Peyer's patch (tissue), 4 donors: ENCODE measurements at regions not wholly inside any gene's neighbourhood (a gene's known extent, or its start where the extent isn't known, plus 50 kb on each side); places are given as distances from the start of the nearest gene placed in this dataset.

Experiments
- DNase-seq, 3 donors: peaks; one replicate each; pipeline ENCODE4 v3.0.0-alpha.2; 2017 to 2019
- H3K27ac ChIP-seq, 4 donors: fragments of 200-600 bp; sonication (generic); one replicate each; pipeline ENCODE4 v1.5.1; 2016 to 2019
- H3K27me3 ChIP-seq, 2 donors: fragments of 200-600 bp; sonication (generic); one replicate each; pipeline ENCODE4 v1.5.1; 2019
- H3K36me3 ChIP-seq, 3 donors: fragments of 200-600 bp; sonication (generic); one replicate each; pipeline ENCODE4 v1.5.1; 2016 to 2019
- H3K4me1 ChIP-seq, 4 donors: fragments of 200-600 bp; sonication (generic); one replicate each; pipeline ENCODE4 v1.5.1; 2016 to 2019
- H3K4me3 ChIP-seq, 4 donors: fragments of 200-600 bp; sonication (generic); 1 replicate in 3 of 4; 2 replicates in 1 of 4; pipeline ENCODE4 v1.5.1; 2016 to 2019; ENCODE audit warnings: mild to moderate bottlenecking in 1 of 4
- H3K9me3 ChIP-seq, 4 donors: fragments of 200-600 bp; sonication (generic); one replicate each; pipeline ENCODE4 v1.5.1; 2016 to 2019; ENCODE audit warnings: mild to moderate bottlenecking in 1 of 4
- CTCF ChIP-seq, 6 experiments: fragments of 450-650 bp in 4 of 6; fragments of 200-600 bp in 2 of 6; sonication (generic) in 1 of 6; IDR thresholded peaks; one replicate each; pipeline ENCODE4 v1.5.1; 2017 to 2019; ENCODE audit warnings: antibody characterized with exemption in 6 of 6, mild to moderate bottlenecking in 3 of 6, moderate library complexity in 1 of 6
- POLR2A ChIP-seq, 2 donors: fragments of 450-650 bp; IDR thresholded peaks; one replicate each; pipeline ENCODE4 v1.5.1; 2017; ENCODE audit warnings: antibody characterized with exemption in 2 of 2, mild to moderate bottlenecking in 2 of 2, moderate library complexity in 2 of 2

GRCh38 chr7:20991544-20991943, 204.9 kb upstream of the SP8 start:
- Histone ChIP-seq H3K4me3 (no peak overlapping the region), H3K27ac (no peak overlapping the region), H3K36me3 (no peaks in the 10 kb centered on the region), H3K4me1 (no peaks in the 10 kb centered on the region), H3K27me3 (no peaks in the 10 kb centered on the region), H3K9me3 (no peaks in the 10 kb centered on the region)
- no peak for DNase-seq
- TF ChIP-seq CTCF (IDR thresholded peaks at IDR 0.05) (peak in 2 of 6 experiments; percentile 12 to 18), POLR2A (IDR thresholded peaks at IDR 0.05) (no peak)

- no peak overlapping the region for H3K27ac ChIP-seq
- TF ChIP-seq CTCF (IDR thresholded peaks at IDR 0.05): no peak
- no peaks in the 10 kb centered on the region for H3K9me3 ChIP-seq
- H3K4me1 ChIP-seq: no peaks in the 10 kb centered on the region
- H3K27me3 ChIP-seq: no peaks in the 10 kb centered on the region
- H3K36me3 ChIP-seq: no peaks in the 10 kb centered on the region
- H3K4me3 ChIP-seq: no peak overlapping the region
- DNase-seq: no peak
These were observed 207.0 kb upstream of the SP8 start for GRCh38 chr7:20993693-20994092.

GRCh38 chr7:20998309-20998708, 211.6 kb upstream of the SP8 start:
- Histone ChIP-seq H3K27me3 (no peaks in the 10 kb centered on the region), H3K4me1 (no peaks in the 10 kb centered on the region), H3K4me3 (no peak overlapping the region), H3K36me3 (no peaks in the 10 kb centered on the region), H3K27ac (no peak overlapping the region), H3K9me3 (no peaks in the 10 kb centered on the region)
- TF ChIP-seq POLR2A (IDR thresholded peaks at IDR 0.05) (no peak), CTCF (IDR thresholded peaks at IDR 0.05) (no peak)
- DNase-seq: no peak

GRCh38 chr7:21011153-21011552, 224.5 kb upstream of the SP8 start:
- no peaks in the 10 kb centered on the region for H3K36me3 ChIP-seq
- TF ChIP-seq CTCF (IDR thresholded peaks at IDR 0.05) (no peak), POLR2A (IDR thresholded peaks at IDR 0.05) (no peak)
- H3K27ac ChIP-seq: no peak overlapping the region
- H3K4me1 ChIP-seq: no peaks in the 10 kb centered on the region
- no peaks in the 10 kb centered on the region for H3K9me3 ChIP-seq
- no peak overlapping the region for H3K4me3 ChIP-seq
- H3K27me3 ChIP-seq: no peaks in the 10 kb centered on the region
- DNase-seq: no peak

- DNase-seq: no peak
- TF ChIP-seq CTCF (IDR thresholded peaks at IDR 0.05) (no peak), POLR2A (IDR thresholded peaks at IDR 0.05) (no peak)
- Histone ChIP-seq H3K9me3 (no peaks in the 10 kb centered on the region), H3K27me3 (no peaks in the 10 kb centered on the region), H3K27ac (no peak overlapping the region), H3K36me3 (no peaks in the 10 kb centered on the region), H3K4me3 (no peak overlapping the region), H3K4me1 (no peaks in the 10 kb centered on the region)
These were observed 227.3 kb upstream of the SP8 start for GRCh38 chr7:21013765-21014539.

- no peaks in the 10 kb centered on the region for H3K36me3 ChIP-seq
- H3K4me3 ChIP-seq: no peak overlapping the region
- H3K27ac ChIP-seq: no peak overlapping the region
- H3K4me1 ChIP-seq: no peaks in the 10 kb centered on the region
- no peak for DNase-seq
- TF ChIP-seq CTCF (IDR thresholded peaks at IDR 0.05) (no peak), POLR2A (IDR thresholded peaks at IDR 0.05) (no peak)
- H3K9me3 ChIP-seq: no peaks in the 10 kb centered on the region
- no peaks in the 10 kb centered on the region for H3K27me3 ChIP-seq
These were observed 234.0 kb upstream of the SP8 start for GRCh38 chr7:21020667-21021066.
